OCI-LY7 (cell line): ENCODE measurements at regions not wholly inside any gene's neighbourhood (a gene's known extent, or its start where the extent isn't known, plus 50 kb on each side); places are given as distances from the start of the nearest gene placed in this dataset.
"Not testable (repeated sequence)": the region's sequence is repeated elsewhere in the genome, so short reads cannot be mapped to it uniquely, and the experiment has no call there.

ENCODE experiments used
- BruUV-seq: library from RNA; stranded (reverse); fragments of 400-500 nt; replicated peaks from 2 replicates; lab custom pipeline; 2021; lab: Mats Ljungman, UMichigan
- CTCF ChIA-PET: fragments of 300-600 bp; sonication (Branson Sonifier 250); formaldehyde crosslinking; loops from one replicate; lab custom pipeline; 2022; ENCODE audit warnings: antibody characterized with exemption; ENCODE audit not compliant: unreplicated experiment; lab: Charles Lee
- POLR2A ChIA-PET: fragments of 300-600 bp; sonication (Branson Sonifier 250); formaldehyde crosslinking; loops from one replicate; lab custom pipeline; 2022; ENCODE audit warnings: antibody characterized with exemption; lab: Charles Lee
- DNase-seq: peaks from one replicate; pipeline ENCODE4 v3.0.0-alpha.2; 2015; ENCODE audit warnings: low spot score
- H2AFZ ChIP-seq: fragments of 200-600 bp; sonication (generic), shearing (Covaris generic); 2 replicates; pipeline ENCODE4 v1.6.1; 2014; ENCODE audit warnings: mild to moderate bottlenecking, antibody characterized with exemption, low read length, moderate library complexity
- H3K27ac ChIP-seq: fragments of 200-600 bp; sonication (generic); 2 replicates; pipeline ENCODE4 v1.5.1; 2014; ENCODE audit warnings: mixed run types, low read depth, mild to moderate bottlenecking, moderate library complexity, low read length, inconsistent platforms; ENCODE audit not compliant: poor library complexity, severe bottlenecking
- H3K36me3 ChIP-seq: fragments of 200-600 bp; sonication (generic); 2 replicates; pipeline ENCODE4 v1.6.1; 2014; ENCODE audit warnings: mild to moderate bottlenecking, antibody characterized with exemption, low read length, moderate library complexity, mixed read lengths; ENCODE audit not compliant: insufficient read depth
- H3K4me1 ChIP-seq: fragments of 200-600 bp; sonication (generic); 2 replicates; pipeline ENCODE4 v1.5.1; 2014; ENCODE audit warnings: mild to moderate bottlenecking, low read length; ENCODE audit not compliant: insufficient read depth, poor library complexity, severe bottlenecking
- H3K4me2 ChIP-seq: fragments of 200-600 bp; sonication (generic); 2 replicates; pipeline ENCODE4 v1.6.1; 2014; ENCODE audit warnings: mild to moderate bottlenecking, low read length
- H3K4me3 ChIP-seq: fragments of 200-600 bp; sonication (generic); 2 replicates; pipeline ENCODE4 v1.5.1; 2014; ENCODE audit warnings: mild to moderate bottlenecking, low read depth, low read length; ENCODE audit not compliant: poor library complexity, severe bottlenecking
- H3K79me2 ChIP-seq: fragments of 200-600 bp; sonication (generic); 2 replicates; pipeline ENCODE4 v1.6.1; 2016; ENCODE audit warnings: low read depth, mild to moderate bottlenecking, low read length, moderate library complexity, mixed read lengths; ENCODE audit not compliant: insufficient read depth
- H3K9me2 ChIP-seq: fragments of 200-600 bp; sonication (generic); 2 replicates; pipeline ENCODE4 v1.6.1; 2016; ENCODE audit warnings: mild to moderate bottlenecking, low read length, mixed read lengths; ENCODE audit not compliant: insufficient read depth
- H3K9me3 ChIP-seq: fragments of 200-600 bp; sonication (generic); 2 replicates; pipeline ENCODE4 v1.6.1; 2014; ENCODE audit warnings: mild to moderate bottlenecking, mixed run types, low read length, mixed read lengths
- H4K20me1 ChIP-seq: fragments of 200-600 bp; sonication (generic); 2 replicates; pipeline ENCODE4 v1.6.1; 2014; ENCODE audit warnings: mild to moderate bottlenecking, antibody characterized with exemption, low read length, moderate library complexity, mixed read lengths; ENCODE audit not compliant: insufficient read depth
- intact Hi-C: fragments of 100-400 bp; cut with micrococcal nuclease; formaldehyde crosslinking; loops from one replicate; pipeline ENCODE4 v1.10.0; 2022; ENCODE audit not compliant: unreplicated experiment

GRCh38 chr9:94387338-94388010, 59.0 kb upstream of the NUTM2F start:
- H3K27ac ChIP-seq, H3K4me3 ChIP-seq, H3K36me3 ChIP-seq, H4K20me1 ChIP-seq, intact Hi-C loops, H3K4me2 ChIP-seq, POLR2A ChIA-PET, H3K9me3 ChIP-seq, BruUV-seq, H3K4me1 ChIP-seq, H2AFZ ChIP-seq, DNase-seq, CTCF ChIA-PET, H3K9me2 ChIP-seq: not testable (repeated sequence)
- peaks cover 65% of the 10 kb centered on the region for H3K79me2 ChIP-seq

DNA sequence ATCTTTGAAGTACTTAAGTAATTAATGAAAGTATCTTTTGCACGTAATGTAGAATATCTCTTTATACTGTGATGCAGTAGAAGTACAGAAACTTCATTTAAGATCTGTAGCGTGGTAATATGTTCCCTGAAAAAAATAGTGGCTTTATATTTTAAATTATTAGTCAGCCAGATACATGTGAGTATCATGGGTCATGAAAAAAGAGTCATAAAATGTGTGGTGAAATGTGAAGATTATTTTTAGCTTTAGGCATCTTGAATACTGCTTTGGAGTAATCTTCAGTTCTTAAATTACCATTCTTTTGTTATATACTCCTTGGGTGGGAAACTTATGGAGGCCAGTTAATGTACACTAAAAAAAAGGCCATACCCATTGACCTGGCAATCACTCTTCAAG, 59.6 kb upstream of the NUTM2F start:
- POLR2A ChIA-PET, DNase-seq, BruUV-seq, H3K4me2 ChIP-seq, H4K20me1 ChIP-seq, CTCF ChIA-PET, H3K9me3 ChIP-seq, H3K9me2 ChIP-seq, H3K4me1 ChIP-seq, H3K36me3 ChIP-seq, H2AFZ ChIP-seq, H3K27ac ChIP-seq, H3K4me3 ChIP-seq, intact Hi-C loops: not testable (repeated sequence)
- peaks cover 62% of the 10 kb centered on the region for H3K79me2 ChIP-seq

GRCh38 chr9:94390425-94391098, 62.1 kb upstream of the NUTM2F start:
- H3K4me1 ChIP-seq, H3K27ac ChIP-seq, H3K36me3 ChIP-seq, H3K9me3 ChIP-seq, intact Hi-C loops, CTCF ChIA-PET, BruUV-seq, H2AFZ ChIP-seq, DNase-seq, H3K9me2 ChIP-seq, H3K4me2 ChIP-seq, H3K4me3 ChIP-seq, H4K20me1 ChIP-seq: not testable (repeated sequence)
- POLR2A ChIA-PET = interaction anchor here (0.7 kb wide), 1 partner anchor 138 kb away, joined by 3 read pairs; no protein-coding TSS in a partner anchor
- peaks cover 43% of the 10 kb centered on the region for H3K79me2 ChIP-seq

DNA sequence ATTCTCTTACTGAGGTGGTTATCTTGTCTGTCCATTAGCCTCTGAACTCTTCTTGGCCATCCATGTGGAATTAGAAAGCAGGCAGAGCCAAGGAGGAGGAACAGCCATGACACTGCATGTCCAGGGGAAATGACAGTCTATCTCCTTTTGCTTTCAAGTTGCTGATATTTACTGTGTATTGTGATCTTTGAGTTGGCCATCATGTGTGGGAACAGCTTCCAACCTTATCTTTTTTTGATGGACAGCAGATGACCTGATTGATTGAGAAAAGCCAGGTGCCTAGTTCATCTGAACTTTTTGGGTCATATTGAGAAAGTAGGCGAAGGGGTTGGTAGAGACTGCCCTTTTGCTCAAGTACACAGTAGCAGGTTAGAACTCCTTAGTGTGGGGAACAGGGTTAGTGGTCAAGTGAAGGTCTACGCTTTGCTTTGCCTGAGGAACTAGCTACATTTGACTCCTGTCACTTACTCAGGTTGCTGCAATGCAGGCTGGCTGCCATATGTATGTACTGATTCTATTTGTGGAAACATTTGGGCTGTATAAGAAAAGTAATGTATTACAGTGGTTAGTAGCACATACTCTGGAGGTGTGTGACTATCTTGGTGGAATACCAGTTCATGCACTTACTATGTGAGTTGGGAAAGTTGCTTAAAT, 64.7 kb upstream of the NUTM2F start:
- DNase-seq, H3K4me2 ChIP-seq, H3K9me3 ChIP-seq, CTCF ChIA-PET, BruUV-seq, H4K20me1 ChIP-seq, H3K4me3 ChIP-seq, intact Hi-C loops, H3K4me1 ChIP-seq, POLR2A ChIA-PET, H3K9me2 ChIP-seq, H2AFZ ChIP-seq, H3K27ac ChIP-seq: not testable (repeated sequence)
- Histone ChIP-seq H3K79me2 (peaks cover 36% of the 10 kb centered on the region), H3K36me3 (peaks cover 11% of the 10 kb centered on the region)

GRCh38 chr9:94397766-94398379, 69.4 kb upstream of the NUTM2F start:
- H3K4me1 ChIP-seq, BruUV-seq, H3K4me3 ChIP-seq, H3K9me3 ChIP-seq, intact Hi-C loops, H3K4me2 ChIP-seq, H2AFZ ChIP-seq, H3K9me2 ChIP-seq, H3K27ac ChIP-seq, POLR2A ChIA-PET, DNase-seq, H4K20me1 ChIP-seq, CTCF ChIA-PET: not testable (repeated sequence)
- Histone ChIP-seq H3K79me2 (peaks cover 36% of the 10 kb centered on the region), H3K36me3 (peaks cover 11% of the 10 kb centered on the region)

GRCh38 chr9:94400461-94400860, 72.0 kb upstream of the NUTM2F start:
- H4K20me1 ChIP-seq, CTCF ChIA-PET: not testable (repeated sequence)

More at GRCh38 chr9:94400461-94400860, 72.0 kb upstream of the NUTM2F start:
- DNase-seq, H3K9me3 ChIP-seq, H3K9me2 ChIP-seq, H3K4me1 ChIP-seq, H2AFZ ChIP-seq, H3K27ac ChIP-seq, POLR2A ChIA-PET, BruUV-seq, H3K4me3 ChIP-seq, intact Hi-C loops, H3K4me2 ChIP-seq: not testable (repeated sequence)
- peaks cover 45% of the 10 kb centered on the region for H3K79me2 ChIP-seq
- peaks cover 11% of the 10 kb centered on the region for H3K36me3 ChIP-seq
